ENCODE measurements at regions not wholly inside any gene's neighbourhood (a gene's known extent, or its start where the extent isn't known, plus 50 kb on each side); places are given as distances from the start of the nearest gene placed in this dataset.
"Not testable (repeated sequence)": the region's sequence is repeated elsewhere in the genome, so short reads cannot be mapped to it uniquely, and the experiment has no call there.

- ATAC-seq, result no peak
- peaks cover 9% of the 10 kb centered on the region for H3K9me3 Mint-ChIP-seq (ENCODE audit: insufficient read depth)
- H3K4me3 Mint-ChIP-seq, result no peak overlapping the region
- CTCF ChIA-PET, result no interaction called here
- no peak for DNase-seq
- no peak overlapping the region for H3K27ac Mint-ChIP-seq
- H3K27me3 Mint-ChIP-seq (ENCODE audit: low read depth), result no peaks in the 10 kb centered on the region
- no peaks in the 10 kb centered on the region for H3K36me3 Mint-ChIP-seq (ENCODE audit: low read depth)
- H3K4me1 Mint-ChIP-seq (ENCODE audit: low read depth), result no peaks in the 10 kb centered on the region
- POLR2A ChIA-PET, result no interaction called here
Measured at GRCh38 chr14:30020687-30021086, 93.0 kb upstream of the PRKD1 start.

- DNase-seq; H3K27ac Mint-ChIP-seq; H3K4me3 Mint-ChIP-seq; CTCF ChIA-PET; H3K4me1 Mint-ChIP-seq (ENCODE audit: low read depth); H3K36me3 Mint-ChIP-seq (ENCODE audit: low read depth); POLR2A ChIA-PET; ATAC-seq; H3K27me3 Mint-ChIP-seq (ENCODE audit: low read depth): not testable (repeated sequence)
- peaks cover 12% of the 10 kb centered on the region for H3K9me3 Mint-ChIP-seq (ENCODE audit: insufficient read depth)
Measured at GRCh38 chr14:30023350-30023749, 95.7 kb upstream of the PRKD1 start.

DNA sequence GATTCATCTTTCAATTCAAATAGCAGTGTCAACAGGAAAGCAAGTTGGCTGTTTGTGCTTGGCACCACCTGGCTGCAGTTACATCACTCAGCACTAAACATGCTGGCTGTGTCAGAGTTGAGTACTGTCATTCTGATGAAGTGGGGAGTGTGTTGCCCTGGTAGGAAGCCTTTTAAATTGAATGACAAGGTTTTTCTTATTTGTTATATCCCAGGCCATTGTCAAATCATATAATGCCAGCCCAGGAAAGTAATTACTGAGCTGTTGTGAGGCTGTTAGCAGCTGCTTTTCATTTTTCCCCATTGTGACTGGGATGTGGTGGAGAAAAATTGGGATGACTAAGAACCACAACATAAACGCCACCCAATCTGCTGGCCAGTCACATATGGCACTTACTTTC is 106.5 kb upstream of the PRKD1 start:
- Mint-ChIP-seq H3K36me3 (ENCODE audit: low read depth) (no peaks in the 10 kb centered on the region), H3K9me3 (ENCODE audit: insufficient read depth) (peaks cover 7% of the 10 kb centered on the region), H3K27ac (no peak overlapping the region), H3K27me3 (ENCODE audit: low read depth) (no peaks in the 10 kb centered on the region), H3K4me1 (ENCODE audit: low read depth) (no peaks in the 10 kb centered on the region), H3K4me3 (no peak overlapping the region)
- POLR2A ChIA-PET, result no interaction called here
- ATAC-seq (no peak), DNase-seq (no peak)
- CTCF ChIA-PET, result no interaction called here

GRCh38 chr14:30035361-30035760 is 107.7 kb upstream of the PRKD1 start:
- no peak for ATAC-seq

GRCh38 chr14:30045720-30046119 is 118.1 kb upstream of the PRKD1 start:
- Mint-ChIP-seq H3K4me3 (no peak overlapping the region), H3K4me1 (ENCODE audit: low read depth) (no peaks in the 10 kb centered on the region), H3K36me3 (ENCODE audit: low read depth) (no peaks in the 10 kb centered on the region), H3K27me3 (ENCODE audit: low read depth) (no peaks in the 10 kb centered on the region), H3K9me3 (ENCODE audit: insufficient read depth) (peaks cover 3% of the 10 kb centered on the region), H3K27ac (no peak overlapping the region)
- CTCF ChIA-PET, result no interaction called here
- ATAC-seq, result no peak
- DNase-seq, result no peak
- POLR2A ChIA-PET, result no interaction called here

More at GRCh38 chr14:30035361-30035760, 107.7 kb upstream of the PRKD1 start:
- Mint-ChIP-seq H3K4me1 (ENCODE audit: low read depth) (no peaks in the 10 kb centered on the region), H3K36me3 (ENCODE audit: low read depth) (no peaks in the 10 kb centered on the region), H3K9me3 (ENCODE audit: insufficient read depth) (peaks cover 7% of the 10 kb centered on the region), H3K27ac (no peak overlapping the region), H3K27me3 (ENCODE audit: low read depth) (no peaks in the 10 kb centered on the region), H3K4me3 (no peak overlapping the region)
- DNase-seq, result no peak
- ChIA-PET POLR2A (no interaction called here), CTCF (no interaction called here)

GRCh38 chr14:30053103-30053502 is 125.5 kb upstream of the PRKD1 start:
- Mint-ChIP-seq H3K9me3 (ENCODE audit: insufficient read depth) (no peaks in the 10 kb centered on the region), H3K36me3 (ENCODE audit: low read depth) (no peaks in the 10 kb centered on the region), H3K27ac (no peak overlapping the region), H3K27me3 (ENCODE audit: low read depth) (no peaks in the 10 kb centered on the region), H3K4me1 (ENCODE audit: low read depth) (no peaks in the 10 kb centered on the region), H3K4me3 (no peak overlapping the region)
- POLR2A ChIA-PET, result no interaction called here
- no peak for DNase-seq
- CTCF ChIA-PET, result no interaction called here
- ATAC-seq, result no peak

GRCh38 chr14:30054201-30054600 is 126.6 kb upstream of the PRKD1 start:
- Mint-ChIP-seq H3K4me3 (no peak overlapping the region), H3K27ac (no peak overlapping the region), H3K27me3 (ENCODE audit: low read depth) (no peaks in the 10 kb centered on the region), H3K9me3 (ENCODE audit: insufficient read depth) (no peaks in the 10 kb centered on the region), H3K36me3 (ENCODE audit: low read depth) (no peaks in the 10 kb centered on the region), H3K4me1 (ENCODE audit: low read depth) (no peaks in the 10 kb centered on the region)
- no peak for ATAC-seq
- CTCF ChIA-PET, result no interaction called here
- no peak for DNase-seq
- POLR2A ChIA-PET, result no interaction called here

DNA sequence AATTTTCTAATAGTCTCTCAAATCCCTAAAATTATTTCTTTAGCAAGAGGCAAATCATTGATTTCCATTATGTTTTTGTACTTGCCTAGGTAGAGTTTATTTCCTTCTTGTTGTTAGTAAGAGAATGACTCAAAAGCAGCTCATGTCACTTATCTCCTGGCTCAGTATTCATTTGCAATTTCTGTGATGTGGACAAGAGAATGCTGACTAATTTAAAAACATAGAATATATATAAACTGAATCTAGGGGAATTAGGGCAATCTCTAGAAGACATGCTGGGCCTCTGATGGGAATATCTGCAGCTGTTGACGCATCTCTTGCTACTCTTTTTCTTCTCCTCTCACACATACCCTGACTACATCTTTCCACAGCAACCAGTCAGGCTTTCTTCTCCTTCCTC is 130.8 kb upstream of the PRKD1 start:
- ATAC-seq, result no peak
- Mint-ChIP-seq H3K27me3 (ENCODE audit: low read depth) (no peaks in the 10 kb centered on the region), H3K9me3 (ENCODE audit: insufficient read depth) (no peaks in the 10 kb centered on the region), H3K27ac (no peak overlapping the region), H3K4me3 (no peak overlapping the region), H3K4me1 (ENCODE audit: low read depth) (no peaks in the 10 kb centered on the region), H3K36me3 (ENCODE audit: low read depth) (no peaks in the 10 kb centered on the region)
- ChIA-PET POLR2A (no interaction called here), CTCF (no interaction called here)
- no peak for DNase-seq

- no peaks in the 10 kb centered on the region for H3K36me3 Mint-ChIP-seq (ENCODE audit: low read depth)
- no peak overlapping the region for H3K27ac Mint-ChIP-seq
- H3K4me1 Mint-ChIP-seq (ENCODE audit: low read depth), result no peaks in the 10 kb centered on the region
- DNase-seq, result no peak
- ChIA-PET CTCF (no interaction called here), POLR2A (no interaction called here)
- no peak overlapping the region for H3K4me3 Mint-ChIP-seq
- ATAC-seq, result no peak
- H3K27me3 Mint-ChIP-seq (ENCODE audit: low read depth), result no peaks in the 10 kb centered on the region
- H3K9me3 Mint-ChIP-seq (ENCODE audit: insufficient read depth), result no peaks in the 10 kb centered on the region
Measured at GRCh38 chr14:30063746-30064145, 136.1 kb upstream of the PRKD1 start.

GRCh38 chr14:30064454-30064853 is 136.8 kb upstream of the PRKD1 start:
- DNase-seq (no peak), ATAC-seq (no peak)
- CTCF ChIA-PET, result no interaction called here
- Mint-ChIP-seq H3K9me3 (ENCODE audit: insufficient read depth) (no peaks in the 10 kb centered on the region), H3K27ac (no peak overlapping the region), H3K4me3 (no peak overlapping the region), H3K36me3 (ENCODE audit: low read depth) (no peaks in the 10 kb centered on the region), H3K4me1 (ENCODE audit: low read depth) (no peaks in the 10 kb centered on the region), H3K27me3 (ENCODE audit: low read depth) (no peaks in the 10 kb centered on the region)
- POLR2A ChIA-PET, result no interaction called here

DNA sequence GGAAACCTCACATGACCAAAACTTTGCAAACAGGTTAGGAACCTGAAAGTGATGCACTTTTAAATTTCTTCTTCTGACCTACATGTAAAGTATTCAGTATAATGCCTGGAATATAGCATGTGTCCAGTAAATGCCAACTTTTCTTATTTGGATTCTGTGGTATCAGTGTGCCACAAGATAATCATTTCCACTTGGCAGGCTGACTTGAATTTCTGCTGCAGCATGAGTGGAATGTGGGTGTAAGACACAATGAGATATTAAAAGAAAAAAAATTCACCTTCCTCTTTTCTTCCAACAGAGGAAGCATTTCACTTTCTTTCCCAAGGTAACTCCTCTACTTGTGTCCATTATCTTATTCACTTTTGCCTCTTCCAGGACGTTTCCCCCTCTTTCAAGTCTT is 141.9 kb upstream of the PRKD1 start:
- H3K27me3 Mint-ChIP-seq (ENCODE audit: low read depth), result no peaks in the 10 kb centered on the region

DNA sequence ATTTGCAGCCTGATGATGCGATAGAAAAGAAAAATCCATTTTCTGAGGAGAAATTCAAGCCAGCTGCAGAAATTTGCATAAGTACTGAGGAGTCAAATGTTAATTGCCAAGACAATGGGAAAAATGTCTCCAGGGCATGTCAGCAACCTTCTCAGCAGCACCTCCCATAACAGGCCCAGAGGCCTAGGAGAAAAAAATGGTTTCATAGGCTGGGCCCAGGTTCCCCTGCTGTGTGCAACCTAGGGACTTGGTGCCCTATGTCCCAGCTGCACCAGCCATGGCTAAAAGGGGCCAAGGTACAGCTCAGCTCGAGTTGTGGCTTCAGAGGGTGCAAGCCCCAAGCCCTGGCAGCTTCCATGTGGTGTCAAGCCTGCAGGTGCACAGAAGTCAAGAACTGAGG is 144.8 kb upstream of the PRKD1 start:
- POLR2A ChIA-PET, result not testable (repeated sequence)

More for the DNA sequence above, 141.9 kb upstream of the PRKD1 start:
- Mint-ChIP-seq H3K4me1 (ENCODE audit: low read depth) (no peaks in the 10 kb centered on the region), H3K9me3 (ENCODE audit: insufficient read depth) (peaks cover 4% of the 10 kb centered on the region), H3K36me3 (ENCODE audit: low read depth) (no peaks in the 10 kb centered on the region), H3K27ac (no peak overlapping the region), H3K4me3 (no peak overlapping the region)
- DNase-seq (no peak), ATAC-seq (no peak)
- ChIA-PET POLR2A (no interaction called here), CTCF (no interaction called here)

GRCh38 chr14:30077946-30078345 is 150.3 kb upstream of the PRKD1 start:
- no peaks in the 10 kb centered on the region for H3K36me3 Mint-ChIP-seq (ENCODE audit: low read depth)
- ATAC-seq, result no peak
- H3K9me3 Mint-ChIP-seq (ENCODE audit: insufficient read depth), result no peaks in the 10 kb centered on the region
- H3K4me3 Mint-ChIP-seq, result no peak overlapping the region
- no peaks in the 10 kb centered on the region for H3K4me1 Mint-ChIP-seq (ENCODE audit: low read depth)
- H3K27ac Mint-ChIP-seq, result no peak overlapping the region
- H3K27me3 Mint-ChIP-seq (ENCODE audit: low read depth), result no peaks in the 10 kb centered on the region
- POLR2A ChIA-PET, result no interaction called here
- CTCF ChIA-PET, result no interaction called here
- no peak for DNase-seq

More for the DNA sequence above, 144.8 kb upstream of the PRKD1 start:
- CTCF ChIA-PET; H3K27ac Mint-ChIP-seq; H3K9me3 Mint-ChIP-seq (ENCODE audit: insufficient read depth); H3K36me3 Mint-ChIP-seq (ENCODE audit: low read depth); H3K4me1 Mint-ChIP-seq (ENCODE audit: low read depth); H3K27me3 Mint-ChIP-seq (ENCODE audit: low read depth); H3K4me3 Mint-ChIP-seq; ATAC-seq; DNase-seq: not testable (repeated sequence)

Data from activated CD8-positive, alpha-beta T cell treated with anti-CD3 and anti-CD28 coated beads, Interleukin-2, amount 10 ng/mL, durations not matched to agents 7 days and 5 days (primary cell).